Neural crest cell (in vitro differentiated cells): ENCODE measurements at regions not wholly inside any gene's neighbourhood (a gene's known extent, or its start where the extent isn't known, plus 50 kb on each side); places are given as distances from the start of the nearest gene placed in this dataset.
A peak's percentile ranks its signal among the peaks of the same experiment; 100 is the strongest.
"Not testable (repeated sequence)": the region's sequence is repeated elsewhere in the genome, so short reads cannot be mapped to it uniquely, and the experiment has no call there.

Experiments
- DNase-seq: peaks from one replicate; pipeline ENCODE4 v3.0.0; 2021; ENCODE audit warnings: low read depth, mixed read lengths, low spot score
- H3K27ac Mint-ChIP-seq: one replicate; pipeline ENCODE4 v1.8.0; 2021; ENCODE audit warnings: mild to moderate bottlenecking, mixed read lengths; ENCODE audit not compliant: unreplicated experiment
- H3K27me3 Mint-ChIP-seq: 2 replicates; pipeline ENCODE4 v1.8.0; 2021; ENCODE audit warnings: low read depth, mild to moderate bottlenecking, mixed read lengths
- H3K36me3 Mint-ChIP-seq: 2 replicates; pipeline ENCODE4 v1.8.0; 2021; ENCODE audit warnings: low read depth, mild to moderate bottlenecking, mixed read lengths
- H3K4me1 Mint-ChIP-seq: 2 replicates; pipeline ENCODE4 v1.8.0; 2021; ENCODE audit warnings: mixed read lengths
- H3K4me3 Mint-ChIP-seq: one replicate; pipeline ENCODE4 v1.8.0; 2021; ENCODE audit warnings: mild to moderate bottlenecking, mixed read lengths
- H3K9me3 Mint-ChIP-seq: 2 replicates; pipeline ENCODE4 v1.8.0; 2021; ENCODE audit warnings: mixed read lengths
- CTCF ChIP-seq: fragments of 200-600 bp; sonication (generic); conservative IDR thresholded peaks from 2 replicates; pipeline ENCODE4 v1.5.0; 2021; ENCODE audit warnings: antibody characterized with exemption, mild to moderate bottlenecking

GRCh38 chr6:125636671-125637070 is 112.8 kb upstream of the HEY2 start:
- Mint-ChIP-seq H3K27me3 (no peaks in the 10 kb centered on the region), H3K36me3 (no peaks in the 10 kb centered on the region), H3K4me1 (peaks cover 20% of the 10 kb centered on the region), H3K4me3 (no peak overlapping the region), H3K27ac (no peak overlapping the region), H3K9me3 (peaks cover 2% of the 10 kb centered on the region)
- no peak for TF ChIP-seq CTCF
- DNase-seq = no peak

GRCh38 chr6:125637207-125637606 is 112.2 kb upstream of the HEY2 start:
- H3K4me1 Mint-ChIP-seq = peaks cover 20% of the 10 kb centered on the region
- H3K9me3 Mint-ChIP-seq = peaks cover 2% of the 10 kb centered on the region
- H3K4me3 Mint-ChIP-seq = no peak overlapping the region
- no peak for DNase-seq
- TF ChIP-seq CTCF = no peak
- H3K27me3 Mint-ChIP-seq = no peaks in the 10 kb centered on the region
- no peak overlapping the region for H3K27ac Mint-ChIP-seq
- H3K36me3 Mint-ChIP-seq = no peaks in the 10 kb centered on the region

GRCh38 chr6:125639466-125640020 is 109.9 kb upstream of the HEY2 start:
- peak overlapping the region; percentile 7 for H3K27ac Mint-ChIP-seq
- TF ChIP-seq CTCF = no peak
- H3K9me3 Mint-ChIP-seq = peaks cover 2% of the 10 kb centered on the region
- no peaks in the 10 kb centered on the region for H3K27me3 Mint-ChIP-seq
- H3K4me1 Mint-ChIP-seq = peaks cover 20% of the 10 kb centered on the region
- H3K4me3 Mint-ChIP-seq = no peak overlapping the region
- DNase-seq = no peak
- no peaks in the 10 kb centered on the region for H3K36me3 Mint-ChIP-seq

- H3K9me3 Mint-ChIP-seq = peaks cover 4% of the 10 kb centered on the region
- no peaks in the 10 kb centered on the region for H3K36me3 Mint-ChIP-seq
- H3K4me1 Mint-ChIP-seq = peaks cover 20% of the 10 kb centered on the region
Measured at GRCh38 chr6:125640441-125641150, 108.8 kb upstream of the HEY2 start.

GRCh38 chr6:125643967-125644661 is 105.3 kb upstream of the HEY2 start:
- not testable (repeated sequence) for H3K9me3 Mint-ChIP-seq, H3K4me3 Mint-ChIP-seq, H3K27ac Mint-ChIP-seq, H3K36me3 Mint-ChIP-seq, H3K27me3 Mint-ChIP-seq, DNase-seq
- peaks cover 11% of the 10 kb centered on the region for H3K4me1 Mint-ChIP-seq

More at GRCh38 chr6:125640441-125641150, 108.8 kb upstream of the HEY2 start:
- DNase-seq = no peak
- no peak for TF ChIP-seq CTCF
- H3K27me3 Mint-ChIP-seq = no peaks in the 10 kb centered on the region
- no peak overlapping the region for H3K4me3 Mint-ChIP-seq
- no peak overlapping the region for H3K27ac Mint-ChIP-seq

GRCh38 chr6:125647391-125647790 is 102.0 kb upstream of the HEY2 start:
- Mint-ChIP-seq H3K4me1 (no peaks in the 10 kb centered on the region), H3K27ac (peak overlapping the region; percentile 32), H3K9me3 (peaks cover 6% of the 10 kb centered on the region), H3K27me3 (peaks cover 7% of the 10 kb centered on the region), H3K36me3 (peaks cover 3% of the 10 kb centered on the region), H3K4me3 (no peak overlapping the region)
- no peak for TF ChIP-seq CTCF
- DNase-seq = no peak

- H3K36me3 Mint-ChIP-seq, DNase-seq, H3K9me3 Mint-ChIP-seq, H3K27ac Mint-ChIP-seq, H3K4me3 Mint-ChIP-seq, H3K4me1 Mint-ChIP-seq: not testable (repeated sequence)
- H3K27me3 Mint-ChIP-seq = peaks cover 36% of the 10 kb centered on the region
Measured at GRCh38 chr6:125653752-125654151, 95.7 kb upstream of the HEY2 start.
